ENCODE measurements at regions not wholly inside any gene's neighbourhood (a gene's known extent, or its start where the extent isn't known, plus 50 kb on each side); places are given as distances from the start of the nearest gene placed in this dataset.
"Not testable (repeated sequence)": the region's sequence is repeated elsewhere in the genome, so short reads cannot be mapped to it uniquely, and the experiment has no call there.

GRCh38 chr6:120786256-120786655 is 548.0 kb downstream of the TBC1D32 start:
- no peak for DNase-seq

GRCh38 chr6:120785459-120786086 is 548.7 kb downstream of the TBC1D32 start:
- DNase-seq, result no peak

- DNase-seq, result no peak
Observed at GRCh38 chr6:120779441-120779840, 554.8 kb downstream of the TBC1D32 start.

GRCh38 chr6:120775698-120776097 is 558.6 kb downstream of the TBC1D32 start:
- DNase-seq, result no peak

- DNase-seq, result no peak
Observed at GRCh38 chr6:120774275-120774674, 560.0 kb downstream of the TBC1D32 start.

DNA sequence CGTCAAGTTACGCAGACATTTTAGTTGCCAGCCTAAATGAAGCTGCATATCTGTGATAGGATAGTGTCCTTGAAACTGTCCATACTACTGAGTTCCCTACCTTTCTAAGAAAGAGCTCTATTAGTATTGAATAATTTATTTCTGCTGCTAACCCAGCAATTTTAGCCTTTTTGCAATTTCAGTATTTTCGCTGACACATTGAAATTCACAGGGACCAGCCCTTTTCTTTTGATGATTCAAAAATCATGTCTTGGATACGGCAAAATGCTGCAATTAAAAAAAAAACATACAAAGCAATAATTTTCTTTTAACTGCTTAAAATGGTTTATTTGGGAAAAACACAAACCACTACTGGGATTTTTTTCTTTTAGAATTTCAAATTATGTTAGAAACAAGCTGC is 563.3 kb downstream of the TBC1D32 start:
- DNase-seq, result no peak

DNA sequence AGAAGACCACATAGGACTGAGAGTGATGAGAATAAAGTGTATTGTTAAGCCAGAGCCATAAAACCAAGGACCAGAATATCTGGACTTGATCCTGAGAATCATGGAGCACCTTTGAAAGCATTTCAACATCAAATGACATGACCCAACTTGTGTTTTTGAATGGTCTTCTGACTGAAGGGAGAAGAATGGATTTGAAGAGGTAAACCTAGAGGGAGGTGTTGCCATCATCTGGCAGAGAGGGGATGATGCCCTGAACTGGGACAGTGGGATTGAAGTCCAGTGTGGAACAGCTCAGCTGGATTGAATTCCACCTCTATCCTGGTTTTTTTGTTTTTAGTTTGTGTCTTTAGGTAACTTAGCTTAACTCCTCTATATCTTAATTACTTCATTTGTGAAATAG is 570.0 kb downstream of the TBC1D32 start:
- no peak for DNase-seq

- no peak for DNase-seq
Observed at GRCh38 chr6:120759570-120759969, 574.7 kb downstream of the TBC1D32 start.

DNA sequence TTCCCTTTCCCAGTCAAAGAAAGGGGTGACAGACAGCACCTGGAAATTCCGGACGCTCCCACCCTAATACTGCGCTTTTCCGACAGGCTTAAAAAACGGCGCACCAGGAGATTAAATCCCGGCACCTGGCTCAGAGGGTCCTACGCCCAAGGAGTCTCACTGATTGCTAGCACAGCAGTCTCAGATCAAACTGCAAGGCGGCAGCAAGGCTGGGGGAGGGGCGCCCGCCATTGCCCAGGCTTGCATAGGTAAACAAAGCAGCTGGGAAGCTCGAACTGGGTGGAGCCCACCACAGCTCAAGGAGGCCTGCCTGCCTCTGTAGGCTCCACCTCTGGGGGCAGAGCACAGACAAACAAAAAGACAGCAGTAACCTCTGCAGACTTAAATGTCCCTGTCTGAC is 585.7 kb downstream of the TBC1D32 start:
- not testable (repeated sequence) for DNase-seq

DNA sequence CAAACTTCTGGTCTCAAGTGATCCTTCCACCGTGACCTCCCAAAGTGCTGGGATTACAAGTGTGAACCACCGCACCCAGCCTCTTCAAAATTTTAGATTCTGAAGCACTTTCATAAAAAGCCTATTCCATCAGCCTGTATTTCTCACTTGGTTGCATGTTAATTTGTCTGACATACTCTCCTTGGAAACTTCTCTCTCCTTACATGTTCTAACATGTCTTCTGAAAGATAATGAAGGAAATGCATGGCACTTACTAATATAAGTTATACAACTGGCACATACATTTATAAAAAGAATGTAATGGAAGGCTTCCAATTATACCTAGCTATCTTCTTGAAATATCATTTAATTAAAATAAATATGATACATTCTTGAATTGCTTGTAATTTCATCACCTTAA is 597.5 kb downstream of the TBC1D32 start:
- no peak for DNase-seq

DNA sequence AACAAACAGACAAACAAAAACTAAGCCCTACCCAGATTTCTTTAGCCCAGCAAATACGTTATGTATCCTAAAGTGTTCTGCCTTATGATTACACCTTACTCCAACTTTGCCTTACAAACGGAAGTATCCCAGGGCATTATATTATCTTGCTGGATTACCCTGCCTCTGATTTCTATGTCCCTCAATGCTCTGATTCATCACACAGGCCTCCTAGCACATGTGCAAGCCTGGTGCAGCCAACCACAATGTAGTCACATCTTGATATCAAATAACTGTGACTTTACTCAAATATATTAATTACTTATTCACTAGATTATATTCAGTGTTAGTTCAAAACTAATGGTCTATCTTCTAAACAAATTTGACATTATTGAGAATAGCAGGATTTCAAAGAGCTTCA is 598.6 kb downstream of the TBC1D32 start:
- no peak for DNase-seq

DNA sequence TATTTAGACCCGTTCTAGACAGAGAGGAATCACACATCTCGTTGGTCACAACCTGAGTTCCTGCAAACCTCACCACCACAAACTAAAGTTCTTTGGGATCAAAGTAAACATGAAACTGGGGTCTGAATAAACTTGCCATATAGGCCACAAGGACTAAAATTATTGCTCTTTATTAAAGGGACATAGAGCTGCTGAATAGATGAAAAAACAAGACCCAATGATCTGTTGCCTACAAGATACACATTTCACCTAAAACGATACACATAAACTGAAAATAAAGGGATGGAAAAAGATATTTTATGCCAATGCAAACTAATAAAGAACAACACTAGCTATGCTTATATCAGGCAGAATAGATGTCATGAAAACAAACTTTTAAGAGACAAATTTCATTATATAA is 623.0 kb downstream of the TBC1D32 start:
- no peak for DNase-seq

GRCh38 chr6:120700001-120700400 is 634.3 kb downstream of the TBC1D32 start:
- no peak for DNase-seq

- DNase-seq, result no peak
Observed at GRCh38 chr6:120686492-120686891, 647.8 kb downstream of the TBC1D32 start.

DNA sequence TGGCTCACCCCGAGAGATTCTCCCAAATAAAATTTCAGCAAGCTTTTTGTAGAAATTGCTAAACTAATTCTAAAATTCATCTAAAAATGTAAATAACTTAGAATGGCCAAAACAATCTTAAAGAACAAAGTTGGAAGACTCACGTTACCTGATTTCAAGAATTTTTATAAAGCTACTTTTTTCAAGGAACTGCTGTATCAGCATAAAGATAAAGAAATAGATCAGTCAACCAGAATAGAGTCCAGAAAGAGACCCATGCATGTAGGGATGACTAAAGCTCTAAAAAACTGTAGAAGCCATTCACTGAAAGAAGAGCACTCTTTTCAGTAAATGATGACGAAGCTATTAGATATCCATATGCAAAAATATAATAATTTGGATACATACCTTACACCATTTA is 652.1 kb downstream of the TBC1D32 start:
- DNase-seq, result no peak

DNA sequence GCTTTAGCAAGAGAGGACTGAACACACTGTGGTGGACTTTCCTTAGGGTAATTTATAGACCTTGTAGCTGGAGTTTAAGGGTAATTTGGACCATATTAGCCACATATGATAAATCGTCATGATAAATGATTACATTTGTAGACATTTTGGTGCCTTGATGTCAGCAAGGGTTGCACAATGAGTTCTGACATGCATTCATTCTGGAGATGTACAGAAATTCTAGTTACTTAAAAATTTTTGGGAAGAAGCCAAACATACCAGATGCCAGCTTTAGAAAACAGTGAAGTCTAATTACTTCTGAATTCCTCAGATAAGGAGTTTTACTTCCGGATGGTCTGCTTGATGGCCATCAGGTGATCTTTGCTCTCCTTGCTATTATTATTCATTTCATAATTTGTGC is 653.1 kb downstream of the TBC1D32 start:
- DNase-seq, result no peak

DNA sequence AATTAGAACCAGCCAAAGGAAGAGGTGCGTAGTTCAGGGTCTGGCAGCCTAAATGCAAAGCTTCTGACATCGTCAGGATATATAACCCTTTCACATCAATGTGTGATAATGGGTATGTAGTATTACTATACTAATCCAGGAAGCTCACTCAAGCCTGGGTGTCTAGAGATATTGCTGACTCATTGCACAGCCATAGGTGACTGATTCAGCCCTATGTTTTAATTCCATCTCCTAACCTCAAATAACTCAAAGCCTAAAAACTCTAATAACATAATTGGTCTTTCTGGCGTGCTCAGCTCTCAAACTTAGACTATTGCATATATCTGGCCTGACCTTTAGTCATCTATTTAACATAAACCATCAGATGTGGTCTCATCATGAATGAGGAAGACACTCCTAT is 658.4 kb downstream of the TBC1D32 start:
- DNase-seq, result no peak

- DNase-seq, result no peak
Observed at GRCh38 chr6:120671519-120671918, 662.8 kb downstream of the TBC1D32 start.

GRCh38 chr6:120652506-120652905 is 681.8 kb downstream of the TBC1D32 start:
- DNase-seq, result no peak

- no peak for DNase-seq
Observed at GRCh38 chr6:120648713-120649112, 685.6 kb downstream of the TBC1D32 start.

GRCh38 chr6:120646101-120646500 is 688.2 kb downstream of the TBC1D32 start:
- DNase-seq, result no peak

DNA sequence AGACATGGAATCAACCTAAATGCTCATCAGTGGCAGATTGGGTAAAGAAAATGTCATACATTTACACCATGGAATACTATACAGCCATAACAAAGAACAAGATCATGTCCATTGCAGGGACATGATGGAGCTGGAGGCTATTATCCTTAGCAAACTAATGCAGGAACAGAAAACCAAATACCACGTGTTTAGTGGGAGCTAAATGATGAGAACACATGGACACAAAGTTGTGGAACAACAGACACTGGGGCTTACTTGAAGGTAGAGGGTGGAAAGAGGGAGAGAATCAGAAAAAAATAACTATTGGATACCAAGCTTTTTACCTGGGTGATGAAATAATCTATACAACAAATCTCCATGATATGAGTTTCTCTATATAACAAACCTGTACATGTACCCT is 701.3 kb downstream of the TBC1D32 start:
- DNase-seq, result no peak

DNA sequence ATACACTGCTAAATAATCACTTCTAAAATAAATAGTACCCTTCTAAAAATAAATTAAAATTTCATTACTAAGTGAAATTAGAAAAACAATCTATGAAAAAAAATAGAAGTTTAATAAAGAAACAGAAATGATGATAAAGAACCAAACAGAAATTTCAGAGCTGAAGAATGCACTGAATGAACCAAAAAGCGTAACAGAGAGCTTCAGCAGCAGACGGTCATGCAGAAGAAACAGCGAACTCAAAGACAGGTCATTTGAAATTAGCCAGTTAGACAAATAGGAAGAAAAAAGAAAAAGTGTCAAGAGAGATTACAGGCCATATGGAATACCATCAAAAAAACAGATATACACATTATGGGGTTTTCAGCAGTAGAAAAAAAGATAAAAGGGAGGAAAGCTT is 706.7 kb downstream of the TBC1D32 start:
- DNase-seq, result no peak

DNA sequence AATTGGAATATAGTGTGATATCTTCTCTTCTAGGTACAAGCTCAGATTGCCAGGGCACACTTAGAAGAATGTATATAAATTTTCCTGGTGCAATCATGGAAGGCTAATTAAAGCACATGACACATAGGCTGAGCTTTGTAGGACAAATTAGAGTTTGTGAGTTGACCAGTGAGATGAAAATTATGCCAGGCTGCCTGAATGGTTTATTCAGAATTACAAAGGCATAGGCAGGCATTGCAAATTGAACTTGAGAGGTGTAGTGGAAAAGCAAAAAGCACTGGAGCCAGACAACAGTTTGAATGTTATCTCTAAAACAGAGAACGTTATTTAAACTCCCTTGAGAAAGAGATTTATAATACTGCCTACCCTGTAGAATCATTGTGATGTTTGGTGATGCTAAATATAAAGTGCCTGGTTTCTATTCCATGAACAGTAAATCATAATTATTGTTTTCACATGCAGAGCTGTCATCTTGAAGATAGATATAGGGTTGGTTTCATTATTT is 712.1 kb downstream of the TBC1D32 start:
- DNase-seq, result no peak

- DNase-seq, result no peak
Observed at GRCh38 chr6:120620900-120621299, 713.4 kb downstream of the TBC1D32 start.
